RWPE1 (cell line): ENCODE measurements at regions not wholly inside any gene's neighbourhood (a gene's known extent, or its start where the extent isn't known, plus 50 kb on each side); places are given as distances from the start of the nearest gene placed in this dataset.

Experiments used
- CTCF ChIA-PET: fragments of 350-600 bp; sonication (Branson Sonifier 250); formaldehyde crosslinking; extraction: SDS; loops from one replicate; lab custom pipeline; 2021; lab: Yijun Ruan, JAX
- POLR2A ChIA-PET: fragments of 400-600 bp; formaldehyde crosslinking; extraction: SDS; loops from one replicate; lab custom pipeline; 2020; ENCODE audit warnings: antibody characterized with exemption; ENCODE audit not compliant: low non-redundant PET; lab: Yijun Ruan, JAX
- DNase-seq: peaks from one replicate; pipeline ENCODE4 v3.0.0; 2012; ENCODE audit warnings: low spot score
- H3K27ac ChIP-seq: fragments of 450-650 bp; 2 replicates; pipeline ENCODE4 v1.5.1; 2017
- CTCF ChIP-seq: fragments of 450-650 bp; conservative IDR thresholded peaks from 2 replicates; pipeline ENCODE4 v1.5.1; 2017; ENCODE audit warnings: low read depth, mild to moderate bottlenecking

- no peak for DNase-seq
- ChIA-PET POLR2A (no interaction called here), CTCF (no interaction called here)
These were observed 378.2 kb upstream of the ST6GAL2 start for GRCh38 chr2:107264184-107264583.

DNA sequence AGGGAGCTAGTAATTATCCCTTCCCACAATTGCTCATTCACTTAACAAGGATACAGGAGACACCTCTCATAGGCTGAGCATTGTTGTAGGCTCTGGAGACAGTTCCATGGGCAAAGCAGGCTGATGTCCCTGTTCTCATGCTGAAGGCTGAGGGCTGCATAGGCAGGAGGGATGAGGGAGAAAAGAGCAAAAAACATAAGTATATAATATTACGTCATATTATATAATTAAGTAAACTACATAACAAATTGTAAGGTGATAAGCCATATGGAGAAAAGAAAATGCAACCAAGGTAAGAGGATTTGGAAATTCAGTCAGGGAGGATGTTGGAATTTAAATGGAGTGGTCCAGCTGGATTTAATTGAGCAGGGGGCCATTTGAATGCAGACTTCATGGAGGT is 380.6 kb upstream of the ST6GAL2 start:
- no peak for TF ChIP-seq CTCF
- ChIA-PET POLR2A (no interaction called here), CTCF (no interaction called here)
- DNase-seq, result no peak
- no peak overlapping the region for H3K27ac ChIP-seq

More at GRCh38 chr2:107264184-107264583, 378.2 kb upstream of the ST6GAL2 start:
- no peak overlapping the region for H3K27ac ChIP-seq
- TF ChIP-seq CTCF, result no peak

- POLR2A ChIA-PET, result no interaction called here
- no peak for DNase-seq
- TF ChIP-seq CTCF, result no peak
- CTCF ChIA-PET, result no interaction called here
- no peak overlapping the region for H3K27ac ChIP-seq
These were observed 381.1 kb upstream of the ST6GAL2 start for GRCh38 chr2:107267086-107267485.

DNA sequence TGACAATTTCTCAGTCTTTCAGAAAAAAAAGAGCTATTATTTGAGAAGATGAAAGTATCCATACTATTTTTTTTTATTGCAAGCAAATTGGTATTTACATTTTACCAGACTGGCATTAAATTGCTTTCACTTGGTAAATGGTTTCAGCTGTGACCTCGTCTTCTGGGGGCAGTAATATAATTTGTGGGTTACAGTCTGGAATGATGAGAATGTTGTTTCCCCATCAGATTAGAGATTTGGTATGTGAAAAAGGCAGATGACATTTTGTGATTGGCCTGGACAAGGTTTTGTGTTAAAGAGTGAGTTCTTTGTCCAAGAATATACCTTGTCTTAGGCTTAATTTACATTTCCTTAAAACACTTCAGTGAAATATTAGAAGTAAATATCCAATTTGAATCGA is 390.1 kb upstream of the ST6GAL2 start:
- H3K27ac ChIP-seq, result no peak overlapping the region
- ChIA-PET POLR2A (no interaction called here), CTCF (no interaction called here)
- no peak for TF ChIP-seq CTCF
- no peak for DNase-seq

- TF ChIP-seq CTCF, result no peak
- CTCF ChIA-PET, result no interaction called here
- no peak overlapping the region for H3K27ac ChIP-seq
- DNase-seq, result no peak
- POLR2A ChIA-PET, result no interaction called here
These were observed 392.7 kb upstream of the ST6GAL2 start for GRCh38 chr2:107278672-107279071.

DNA sequence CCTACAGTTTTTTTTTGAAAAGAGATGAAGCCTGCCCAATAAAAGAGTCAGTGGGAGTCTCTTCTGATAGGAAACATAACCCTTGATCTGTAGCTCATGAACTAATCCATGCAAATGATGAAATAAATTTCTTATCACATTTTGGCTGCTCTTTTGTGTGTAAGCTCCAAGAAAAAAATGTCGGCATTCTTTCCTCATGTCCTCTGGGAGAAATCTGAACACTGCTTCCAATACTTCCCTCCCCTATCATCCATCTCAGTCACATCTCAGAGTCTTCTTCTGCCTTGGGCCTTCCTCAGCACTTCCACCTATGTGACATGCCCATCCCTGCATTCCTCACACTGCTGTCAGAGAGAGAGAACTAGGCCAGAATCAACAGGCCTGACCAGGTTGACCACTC is 395.7 kb upstream of the ST6GAL2 start:
- POLR2A ChIA-PET, result no interaction called here
- no peak for DNase-seq
- CTCF ChIA-PET, result no interaction called here
- H3K27ac ChIP-seq, result no peak overlapping the region
- TF ChIP-seq CTCF, result no peak

- no peak for TF ChIP-seq CTCF
- H3K27ac ChIP-seq, result no peak overlapping the region
- ChIA-PET POLR2A (no interaction called here), CTCF (no interaction called here)
- no peak for DNase-seq
These were observed 396.2 kb upstream of the ST6GAL2 start for GRCh38 chr2:107282135-107282534.
